ENCODE measurements at regions not wholly inside any gene's neighbourhood (a gene's known extent, or its start where the extent isn't known, plus 50 kb on each side); places are given as distances from the start of the nearest gene placed in this dataset.

- TF ChIP-seq CTCF (IDR thresholded peaks at IDR 0.05) (no peak), POLR2A (IDR thresholded peaks at IDR 0.05) (no peak)
Observed at GRCh38 chr5:144065786-144066185, 104.7 kb downstream of the YIPF5 start.
